H9 (cell line): ENCODE measurements at regions not wholly inside any gene's neighbourhood (a gene's known extent, or its start where the extent isn't known, plus 50 kb on each side); places are given as distances from the start of the nearest gene placed in this dataset.

Experiments used
- DNase-seq: peaks from one replicate; pipeline ENCODE4 v3.0.0-alpha.2; 2017
- H2AFZ ChIP-seq: one replicate; pipeline ENCODE4 v1.6.1; 2013; ENCODE audit warnings: mild to moderate bottlenecking, low read length, control low read depth, moderate library complexity
- H2AK5ac ChIP-seq: 2 replicates; pipeline ENCODE4 v1.6.1; 2013; ENCODE audit warnings: low read length, control low read depth, mixed read lengths; ENCODE audit not compliant: insufficient read length
- H2BK120ac ChIP-seq: one replicate; pipeline ENCODE4 v1.6.1; 2013; ENCODE audit warnings: low read depth, mild to moderate bottlenecking, low read length, control low read depth, inconsistent platforms; ENCODE audit not compliant: poor library complexity, severe bottlenecking
- H2BK12ac ChIP-seq: 2 replicates; pipeline ENCODE4 v1.6.1; 2013; ENCODE audit warnings: low read length, control low read depth, mixed read lengths, low read depth; ENCODE audit not compliant: insufficient read length
- H2BK15ac ChIP-seq: 2 replicates; pipeline ENCODE4 v1.6.1; 2013; ENCODE audit warnings: low read depth, low read length, control low read depth
- H2BK20ac ChIP-seq: one replicate; pipeline ENCODE4 v1.6.1; 2013; ENCODE audit warnings: low read depth, mild to moderate bottlenecking, low read length, control low read depth, inconsistent platforms; ENCODE audit not compliant: poor library complexity, severe bottlenecking
- H2BK5ac ChIP-seq: 2 replicates; pipeline ENCODE4 v1.6.1; 2013; ENCODE audit warnings: low read length, control low read depth, mixed read lengths; ENCODE audit not compliant: insufficient read length
- H3K14ac ChIP-seq: 2 replicates; pipeline ENCODE4 v1.6.1; 2013; ENCODE audit warnings: low read length, control low read depth; ENCODE audit not compliant: insufficient read depth
- H3K18ac ChIP-seq: 2 replicates; pipeline ENCODE4 v1.6.1; 2013; ENCODE audit warnings: low read depth, mild to moderate bottlenecking, mixed read lengths, low read length, control low read depth; ENCODE audit not compliant: insufficient read length
- H3K23ac ChIP-seq: 2 replicates; pipeline ENCODE4 v1.6.1; 2013; ENCODE audit warnings: low read length, control low read depth, mixed read lengths, low read depth; ENCODE audit not compliant: insufficient read length
- H3K23me2 ChIP-seq: 2 replicates; pipeline ENCODE4 v1.6.1; 2013; ENCODE audit warnings: low read depth, mild to moderate bottlenecking, mixed read lengths, low read length, control low read depth; ENCODE audit not compliant: insufficient read length, poor library complexity, severe bottlenecking
- H3K27ac ChIP-seq: 2 replicates; pipeline ENCODE4 v1.5.1; 2013; ENCODE audit warnings: low read length, control low read depth, mixed read lengths, low read depth; ENCODE audit not compliant: insufficient read length
- H3K27me3 ChIP-seq: 2 replicates; pipeline ENCODE4 v1.6.1; 2013; ENCODE audit warnings: low read length, control low read depth, inconsistent platforms; ENCODE audit not compliant: insufficient read depth
- H3K4ac ChIP-seq: 2 replicates; pipeline ENCODE4 v1.6.1; 2013; ENCODE audit warnings: low read depth, mild to moderate bottlenecking, control low read depth, inconsistent platforms, low read length, moderate library complexity
- H3K4me1 ChIP-seq: 2 replicates; pipeline ENCODE4 v1.6.1; 2013; ENCODE audit warnings: low read length, control low read depth, inconsistent platforms; ENCODE audit not compliant: insufficient read depth
- H3K4me2 ChIP-seq: 2 replicates; pipeline ENCODE4 v1.6.1; 2013; ENCODE audit warnings: low read length, control low read depth, mixed read lengths; ENCODE audit not compliant: insufficient read length, insufficient read depth
- H3K56ac ChIP-seq: 2 replicates; pipeline ENCODE4 v1.6.1; 2013; ENCODE audit warnings: low read depth, mild to moderate bottlenecking, mixed read lengths, low read length, control low read depth; ENCODE audit not compliant: insufficient read length
- H3K79me1 ChIP-seq: 2 replicates; pipeline ENCODE4 v1.6.1; 2013; ENCODE audit warnings: low read depth, mild to moderate bottlenecking, moderate library complexity, low read length, control low read depth, inconsistent platforms; ENCODE audit not compliant: insufficient read depth, poor library complexity, severe bottlenecking
- H3K79me2 ChIP-seq: 2 replicates; pipeline ENCODE4 v1.6.1; 2013; ENCODE audit warnings: low read length, control low read depth, inconsistent platforms; ENCODE audit not compliant: insufficient read depth
- H3K9ac ChIP-seq: 2 replicates; pipeline ENCODE4 v1.6.1; 2013; ENCODE audit warnings: low read length, control low read depth, mixed read lengths; ENCODE audit not compliant: insufficient read length; ENCODE audit errors: extremely low read depth
- H3K9me3 ChIP-seq: one replicate; pipeline ENCODE4 v1.6.1; 2013; ENCODE audit warnings: low read depth, low read length, inconsistent platforms; ENCODE audit not compliant: control insufficient read depth
- H3T11ph ChIP-seq: one replicate; pipeline ENCODE4 v1.6.1; 2013; ENCODE audit warnings: mild to moderate bottlenecking, low read length, control low read depth, inconsistent platforms
- H4K20me1 ChIP-seq: one replicate; pipeline ENCODE4 v1.6.1; 2013; ENCODE audit not compliant: control insufficient read depth, insufficient read length, insufficient read depth
- H4K5ac ChIP-seq: 2 replicates; pipeline ENCODE4 v1.6.1; 2013; ENCODE audit warnings: low read depth, mild to moderate bottlenecking, mixed read lengths, low read length, control low read depth; ENCODE audit not compliant: insufficient read length
- H4K8ac ChIP-seq: replicated peaks from 2 replicates; pipeline ENCODE4 v1.6.1; 2013; ENCODE audit warnings: low read length, control low read depth, mixed read lengths, low read depth; ENCODE audit not compliant: insufficient read length
- H4K91ac ChIP-seq: 2 replicates; pipeline ENCODE4 v1.6.1; 2013; ENCODE audit warnings: low read depth, mild to moderate bottlenecking, moderate library complexity, mixed read lengths, low read length, control low read depth; ENCODE audit not compliant: insufficient read length
- H3K27ac Mint-ChIP-seq, 3 experiments: 2 replicates in 2 of 3; 3 replicates in 1 of 3; pipeline ENCODE4 v1.8.0; 2020 to 2021; ENCODE audit warnings: mixed read lengths in 3 of 3, mild to moderate bottlenecking in 1 of 3, moderate library complexity in 1 of 3
- H3K27me3 Mint-ChIP-seq: 2 replicates; pipeline ENCODE4 v1.8.0; 2021; ENCODE audit warnings: low read depth, mild to moderate bottlenecking, moderate library complexity, mixed read lengths
- H3K36me3 Mint-ChIP-seq, 3 experiments: 2 replicates in 2 of 3; 3 replicates in 1 of 3; pipeline ENCODE4 v1.8.0; 2020 to 2021; ENCODE audit warnings: low read depth in 3 of 3, mixed read lengths in 3 of 3; ENCODE audit not compliant: insufficient read depth in 1 of 3
- H3K4me1 Mint-ChIP-seq, 2 experiments: 2 replicates each; pipeline ENCODE4 v1.8.0; 2020; ENCODE audit warnings: mixed read lengths in 2 of 2
- H3K4me3 Mint-ChIP-seq, 2 experiments: 2 replicates in 1 of 2; 3 replicates in 1 of 2; pipeline ENCODE4 v1.8.0; 2020 to 2021; ENCODE audit warnings: mild to moderate bottlenecking in 2 of 2, mixed read lengths in 2 of 2, moderate library complexity in 1 of 2
- H3K9me3 Mint-ChIP-seq, 2 experiments: 2 replicates in 1 of 2; 3 replicates in 1 of 2; pipeline ENCODE4 v1.8.0; 2020; ENCODE audit warnings: mild to moderate bottlenecking in 2 of 2, mixed read lengths in 2 of 2, moderate library complexity in 1 of 2
- CTCF ChIP-seq: fragments of 200-600 bp; sonication (generic); conservative IDR thresholded peaks from 3 replicates; pipeline ENCODE4 v1.8.0; 2021; ENCODE audit warnings: antibody characterized with exemption, mild to moderate bottlenecking
- WGBS: extraction: QIAGEN DNeasy Blood & Tissue Kit; methylation state at CpG from one replicate; pipeline ENCODE4 v1.1.7; 2013; ENCODE audit warnings: missing lambda C conversion rate, low lambda C conversion rate, mixed read lengths; ENCODE audit not compliant: insufficient read length; ENCODE audit errors: extremely low coverage; 5-methylcytosine and 5-hydroxymethylcytosine counted together

GRCh38 chr4:179858221-179858620 lies 2385.0 kb upstream of the TENM3 start:
- Histone ChIP-seq H3T11ph (no peak overlapping the region), H3K27ac (no peak overlapping the region), H3K9ac (no peak overlapping the region), H2BK20ac (no peak overlapping the region), H3K18ac (no peak overlapping the region), H2BK120ac (no peak overlapping the region), H3K23me2 (no peaks in the 10 kb centered on the region), H4K5ac (no peak overlapping the region), H3K56ac (no peak overlapping the region), H2BK5ac (no peak overlapping the region), H2BK15ac (no peak overlapping the region), H4K20me1 (no peaks in the 10 kb centered on the region), H2AK5ac (no peak overlapping the region), H3K4me1 (no peaks in the 10 kb centered on the region), H3K27me3 (no peaks in the 10 kb centered on the region), H3K9me3 (no peaks in the 10 kb centered on the region), H3K79me1 (no peaks in the 10 kb centered on the region), H4K91ac (no peak overlapping the region), H3K4ac (no peak overlapping the region), H2BK12ac (no peak overlapping the region), H4K8ac (no peak overlapping the region), H3K14ac (no peak overlapping the region), H3K4me2 (no peak overlapping the region), H2AFZ (no peak overlapping the region), H3K79me2 (no peaks in the 10 kb centered on the region), H3K23ac (no peak overlapping the region)
- Mint-ChIP-seq H3K27ac (no peak overlapping the region), H3K9me3 (no peaks in the 10 kb centered on the region), H3K4me3 (no peak overlapping the region), H3K4me1 (no peaks in the 10 kb centered on the region), H3K36me3 (no peaks in the 10 kb centered on the region; a peak in 1 of 7 replicates), H3K27me3 (no peaks in the 10 kb centered on the region)
- whole genome bisulfite sequencing: no CpG with 5 or more reads among the region's 4 CpGs
- TF ChIP-seq CTCF: no peak
- DNase-seq: no peak
